Left lung (tissue), 4 donors: ENCODE measurements at regions not wholly inside any gene's neighbourhood (a gene's known extent, or its start where the extent isn't known, plus 50 kb on each side); places are given as distances from the start of the nearest gene placed in this dataset.

Experiments
- ATAC-seq: fragments of 200-7000 bp; cut with Tn5 transposase; one replicate; pipeline ENCODE4 v1.9.1; 2020; ENCODE audit warnings: moderate library complexity
- DNase-seq, 4 donors: peaks; one replicate each; pipeline ENCODE4 v3.0.0-alpha.2; 2013 to 2020
- H3K27ac ChIP-seq, 2 donors: fragments of 200-600 bp; sonication (generic) in 1 of 2; one replicate each; pipeline versions ENCODE4 v1.5.0 to v1.8.0; 2020 to 2021
- H3K27me3 ChIP-seq, 2 donors: fragments of 200-600 bp; sonication (generic) in 1 of 2; one replicate each; pipeline versions ENCODE4 v1.5.0 to v1.8.0; 2020 to 2021
- H3K36me3 ChIP-seq, 2 donors: fragments of 200-600 bp; sonication (generic) in 1 of 2; one replicate each; pipeline versions ENCODE4 v1.5.0 to v1.8.0; 2020 to 2021
- H3K4me1 ChIP-seq, 2 donors: fragments of 200-600 bp; one replicate each; pipeline ENCODE4 v1.8.0; 2021
- H3K4me3 ChIP-seq, 2 donors: fragments of 200-600 bp; sonication (generic) in 1 of 2; one replicate each; pipeline versions ENCODE4 v1.5.0 to v1.8.0; 2020 to 2021; ENCODE audit warnings: mild to moderate bottlenecking in 1 of 2
- H3K9me3 ChIP-seq, 2 donors: fragments of 200-600 bp; sonication (generic) in 1 of 2; one replicate each; pipeline versions ENCODE4 v1.5.0 to v1.8.0; 2020 to 2021
- CTCF ChIP-seq, 2 donors: fragments of 200-600 bp; sonication (generic) in 1 of 2; IDR thresholded peaks; one replicate each; pipeline versions ENCODE4 v1.5.0 to v1.8.0; 2021; ENCODE audit warnings: antibody characterized with exemption in 2 of 2
- intact Hi-C, 2 donors: fragments of 100-400 bp; cut with DNase I; formaldehyde crosslinking; loops; one replicate each; pipeline versions ENCODE4 v1.11.2 to v1.14.2; 2022
- donor health status: DM: no; HTN: yes; CAD: no.
- donor health status: DM: no; HTN: no; CAD: no.

GRCh38 chr5:128021411-128021810 is 62.2 kb upstream of the SLC12A2 start:
- Histone ChIP-seq H3K27me3 (no peaks in the 10 kb centered on the region), H3K36me3 (peaks cover 0 to 5% of the 10 kb centered on the region in 2 donors), H3K4me1 (no peaks in the 10 kb centered on the region), H3K9me3 (no peaks in the 10 kb centered on the region), H3K27ac (no peak overlapping the region), H3K4me3 (no peak overlapping the region)
- DNase-seq (no peak), ATAC-seq (no peak)
- no peak for TF ChIP-seq CTCF (IDR thresholded peaks at IDR 0.05)
- intact Hi-C loops: no loop called here
